Heart left ventricle (tissue), 16 donors: ENCODE measurements at regions not wholly inside any gene's neighbourhood (a gene's known extent, or its start where the extent isn't known, plus 50 kb on each side); places are given as distances from the start of the nearest gene placed in this dataset.

Experiments
- ATAC-seq, 4 donors: fragments of 200-7000 bp; cut with Tn5 transposase; one replicate each; pipeline ENCODE4 v1.9.1; 2020 to 2022; ENCODE audit warnings: moderate library complexity in 4 of 4, mild to moderate bottlenecking in 3 of 4, moderate number of reproducible peaks in 1 of 4
- DNase-seq, 5 donors: peaks; one replicate each; pipeline ENCODE4 v3.0.0-alpha.2; 2020
- H3K27ac ChIP-seq, 12 donors: fragments of 200-600 bp; sonication (generic) in 4 of 12; one replicate each; pipeline versions ENCODE4 v1.5.0 to v1.8.0; 2016 to 2022; ENCODE audit warnings: mild to moderate bottlenecking in 2 of 12
- H3K27me3 ChIP-seq, 9 donors: fragments of 200-600 bp; sonication (generic) in 2 of 9; one replicate each; pipeline versions ENCODE4 v1.5.1 to v1.8.0; 2016 to 2022; ENCODE audit warnings: mild to moderate bottlenecking in 3 of 9
- H3K36me3 ChIP-seq, 9 donors: fragments of 200-600 bp; sonication (generic) in 2 of 9; one replicate each; pipeline versions ENCODE4 v1.5.0 to v1.8.0; 2018 to 2022; ENCODE audit warnings: mild to moderate bottlenecking in 2 of 9
- H3K4me1 ChIP-seq, 12 donors: fragments of 200-600 bp; sonication (generic) in 4 of 12; one replicate each; pipeline versions ENCODE4 v1.5.0 to v1.8.0; 2016 to 2022; ENCODE audit warnings: mild to moderate bottlenecking in 3 of 12
- H3K4me3 ChIP-seq, 12 donors: fragments of 200-600 bp; sonication (generic) in 4 of 12; one replicate each; pipeline versions ENCODE4 v1.5.0 to v1.8.0; 2017 to 2022; ENCODE audit warnings: mild to moderate bottlenecking in 9 of 12, moderate library complexity in 4 of 12
- H3K9me3 ChIP-seq, 12 donors: fragments of 200-600 bp; sonication (generic) in 4 of 12; one replicate each; pipeline versions ENCODE4 v1.5.0 to v1.8.0; 2016 to 2022; ENCODE audit warnings: mild to moderate bottlenecking in 1 of 12
- CTCF ChIP-seq, 12 donors: fragments of 200-600 bp; sonication (generic) in 4 of 12; IDR thresholded peaks; one replicate each; pipeline versions ENCODE4 v1.5.0 to v1.8.0; 2018 to 2022; ENCODE audit warnings: antibody characterized with exemption in 12 of 12, mild to moderate bottlenecking in 5 of 12
- POLR2A ChIP-seq, 2 donors: fragments of 450-650 bp; IDR thresholded peaks; one replicate each; pipeline ENCODE4 v1.6.1; 2017; ENCODE audit warnings: antibody characterized with exemption in 2 of 2, mild to moderate bottlenecking in 2 of 2, moderate library complexity in 2 of 2
- WGBS, 4 donors: extraction: QIAGEN DNeasy Blood & Tissue Kit in 2 of 4; methylation state at CpG; one replicate each; pipeline versions ENCODE4 v1.1.5 to v1.1.7; 2013 to 2018; 5-methylcytosine and 5-hydroxymethylcytosine counted together
- intact Hi-C, 10 donors: fragments of 100-400 bp; cut with DNase I; formaldehyde crosslinking; loops; one replicate each; pipeline versions ENCODE4 v1.11.1 to v1.14.2; 2022
- donor health status: ischemic (EF 13 %, LVEDD 7.1; RV severe dilation, severe dysfunction).
- donor health status: healthy with polysubstance abuse.
- donor health status: DM: no; HTN: yes; CAD: no.
- donor health status: DM: no; HTN: no; CAD: no.
- donor health status: ischemic (EF 25% LVEDD 6.9; RV normal size, moderate dysfunction).
- donor health status: ischemic (EF 25% LVEDD 5.7; RV mildly dilated, moderate dysfunction).
- donor health status: healthy.
- donor health status: DM: yes; HTN: yes; CAD: no.
- donor health status: ischemic (EF 35%, LVEDD 5.7; RV mildly dilated, moderate dysfunction).
- donor health status: nonischemic (EF 11% LVEDD 7.7; RV severe dilation, severe dysfunction).
- donor health status: DM: yes; HTN: yes; CAD: no.
- donor health status: PGD.
- donor health status: ischemic (EF 29% LVEDD 5.4; RV normal size, mild dysfunction).
- donor health status: nonischemic (EF 23%, LVEDD 6.1; RV moderate dilation, normal function).

GRCh38 chr20:60725311-60725906 is 526.7 kb upstream of the CDH4 start:
- ATAC-seq, result no peak
- no peaks in the 10 kb centered on the region for H3K4me1 ChIP-seq
- no peak overlapping the region for H3K27ac ChIP-seq
- intact Hi-C loops, result no loop called here
- no peak for TF ChIP-seq CTCF (IDR thresholded peaks at IDR 0.05)
- no peak for TF ChIP-seq POLR2A (IDR thresholded peaks at IDR 0.05)
- peaks cover 0 to 6% (median 0%) of the 10 kb centered on the region in 9 donors for H3K27me3 ChIP-seq
- WGBS, 4 donors, result 58 to 67% (median 63%) methylated on average over 4 of the region's 4 CpGs
- H3K4me3 ChIP-seq, result no peak overlapping the region
- H3K9me3 ChIP-seq, result peaks cover 0 to 17% (median 0%) of the 10 kb centered on the region in 12 donors
- no peaks in the 10 kb centered on the region for H3K36me3 ChIP-seq
- DNase-seq, result no peak

GRCh38 chr20:60727425-60727824 is 524.6 kb upstream of the CDH4 start:
- no peak overlapping the region for H3K27ac ChIP-seq
- H3K4me1 ChIP-seq, result no peaks in the 10 kb centered on the region
- peaks cover 0 to 6% (median 0%) of the 10 kb centered on the region in 9 donors for H3K27me3 ChIP-seq
- intact Hi-C loops, result no loop called here
- TF ChIP-seq POLR2A (IDR thresholded peaks at IDR 0.05), result no peak
- no peak for TF ChIP-seq CTCF (IDR thresholded peaks at IDR 0.05)
- peaks cover 0 to 17% (median 0%) of the 10 kb centered on the region in 12 donors for H3K9me3 ChIP-seq
- ATAC-seq (no peak), DNase-seq (no peak)
- no peak overlapping the region for H3K4me3 ChIP-seq
- H3K36me3 ChIP-seq, result no peaks in the 10 kb centered on the region
- 10 to 25% (median 16%) methylated on average over 1 of the region's 1 CpG for WGBS, 4 donors

- Histone ChIP-seq H3K9me3 (peaks cover 0 to 17% (median 0%) of the 10 kb centered on the region in 12 donors), H3K36me3 (no peaks in the 10 kb centered on the region), H3K4me3 (no peak overlapping the region), H3K4me1 (no peaks in the 10 kb centered on the region), H3K27ac (no peak overlapping the region), H3K27me3 (no peaks in the 10 kb centered on the region)
- WGBS, 4 donors, result 63 to 83% (median 72%) methylated on average over 4 of the region's 4 CpGs
- no peak for ATAC-seq
- DNase-seq, result no peak
- intact Hi-C loops, result no loop called here
- no peak for TF ChIP-seq CTCF (IDR thresholded peaks at IDR 0.05)
- TF ChIP-seq POLR2A (IDR thresholded peaks at IDR 0.05), result no peak
These were observed 523.4 kb upstream of the CDH4 start for GRCh38 chr20:60728705-60729104.

- TF ChIP-seq POLR2A (IDR thresholded peaks at IDR 0.05) (no peak), CTCF (IDR thresholded peaks at IDR 0.05) (no peak)
- ATAC-seq (no peak), DNase-seq (no peak)
- intact Hi-C loops, result no loop called here
- Histone ChIP-seq H3K4me3 (no peak overlapping the region), H3K4me1 (no peaks in the 10 kb centered on the region), H3K27ac (no peak overlapping the region), H3K9me3 (peaks cover 0 to 17% (median 0%) of the 10 kb centered on the region in 12 donors), H3K27me3 (no peaks in the 10 kb centered on the region), H3K36me3 (no peaks in the 10 kb centered on the region)
- WGBS, 4 donors, result 57 to 78% (median 59%) methylated on average over 6 to 7 of the region's 7 CpGs
These were observed 522.7 kb upstream of the CDH4 start for GRCh38 chr20:60729135-60729900.
